Panc1 (cell line): ENCODE measurements at regions not wholly inside any gene's neighbourhood (a gene's known extent, or its start where the extent isn't known, plus 50 kb on each side); places are given as distances from the start of the nearest gene placed in this dataset.

Experiments used
- ATAC-seq: fragments of 200-7000 bp; cut with Tn5 transposase; 2 replicates; pipeline ENCODE4 v1.9.1; 2020; ENCODE audit warnings: mild to moderate bottlenecking, moderate library complexity
- BruUV-seq: library from RNA; stranded (reverse); fragments of 400-500 nt; replicated peaks from 2 replicates; lab custom pipeline; 2021; lab: Mats Ljungman, UMichigan
- CTCF ChIA-PET: fragments of 300-600 bp; sonication (Branson Sonifier 250); formaldehyde crosslinking; loops from one replicate; lab custom pipeline; 2022; ENCODE audit warnings: antibody characterized with exemption; lab: Charles Lee
- POLR2A ChIA-PET: fragments of 300-600 bp; sonication (Branson Sonifier 250); formaldehyde crosslinking; loops from one replicate; lab custom pipeline; 2022; ENCODE audit warnings: antibody characterized with exemption; lab: Charles Lee
- DNase-seq: peaks from one replicate; pipeline ENCODE4 v3.0.0-alpha.2; 2010; ENCODE audit warnings: low read depth, low spot score
- H3K27ac ChIP-seq: 2 replicates; pipeline ENCODE4 v1.5.1; 2011; ENCODE audit warnings: mild to moderate bottlenecking, low read length, inconsistent platforms
- H3K27me3 ChIP-seq: fragments of 200-500 bp; sonication (Bioruptor generic); 2 replicates; pipeline ENCODE4 v1.6.0; 2014; ENCODE audit warnings: low read length, inconsistent platforms; ENCODE audit not compliant: control insufficient read depth, insufficient read depth
- H3K36me3 ChIP-seq: fragments of 200-500 bp; sonication (Bioruptor generic); 2 replicates; pipeline ENCODE4 v1.5.1; 2014; ENCODE audit warnings: inconsistent platforms, mild to moderate bottlenecking, low read length, moderate library complexity; ENCODE audit not compliant: control insufficient read depth, insufficient read depth
- H3K4me1 ChIP-seq: 2 replicates; pipeline ENCODE4 v1.5.1; 2011; ENCODE audit warnings: inconsistent platforms, mild to moderate bottlenecking, low read length, moderate library complexity; ENCODE audit not compliant: control insufficient read depth, insufficient read depth
- H3K4me3 ChIP-seq, 2 experiments: 2 replicates each; pipeline ENCODE4 v1.5.1; 2011 to 2012; ENCODE audit warnings: low read depth in 2 of 2, low read length in 2 of 2, mild to moderate bottlenecking in 2 of 2, inconsistent platforms in 1 of 2, moderate library complexity in 1 of 2
- H3K9me3 ChIP-seq: fragments of 200-500 bp; sonication (Bioruptor generic); 2 replicates; pipeline ENCODE4 v1.5.1; 2014; ENCODE audit warnings: low read depth, mild to moderate bottlenecking, inconsistent platforms, low read length, moderate library complexity; ENCODE audit not compliant: control insufficient read depth, insufficient read depth
- POLR2AphosphoS5 ChIP-seq: IDR thresholded peaks from 2 replicates; pipeline ENCODE4 v1.6.1; 2012; ENCODE audit warnings: mild to moderate bottlenecking, low read depth, low read length, moderate library complexity
- SIN3A ChIP-seq: IDR thresholded peaks from 2 replicates; pipeline ENCODE4 v1.6.1; 2012; ENCODE audit warnings: low read depth, mild to moderate bottlenecking, low read length, moderate library complexity, borderline replicate concordance; ENCODE audit not compliant: insufficient read depth
- TCF7L2 ChIP-seq: IDR thresholded peaks from 2 replicates; pipeline ENCODE4 v1.6.1; 2011; ENCODE audit warnings: mild to moderate bottlenecking, low read depth, low read length, inconsistent platforms
- in situ Hi-C: cut with HindIII; loops from 2 replicates; pipeline ENCODE4 v1.10.0; 2016; ENCODE audit warnings: low sequenced_read_pairs, low pct_unique_long_range_greater_than_20kb
- intact Hi-C: fragments of 100-400 bp; cut with micrococcal nuclease; formaldehyde crosslinking; loops from one replicate; pipeline ENCODE4 v1.10.0; 2022; ENCODE audit not compliant: unreplicated experiment
- TF ChIP-seq, protein P1 (sequence below), 2 experiments: IDR thresholded peaks; 2 replicates each; pipeline ENCODE4 v1.6.1; 2011 to 2012; ENCODE audit warnings: low read depth in 2 of 2, control low read depth in 1 of 2, low read length in 1 of 2, mild to moderate bottlenecking in 1 of 2, moderate library complexity in 1 of 2; ENCODE audit not compliant: insufficient read depth in 1 of 2
- TF ChIP-seq, protein P2 (sequence below): fragments of 450-650 bp; IDR thresholded peaks from 2 replicates; pipeline ENCODE4 v1.5.1; 2017; ENCODE audit warnings: mild to moderate bottlenecking

DNA sequence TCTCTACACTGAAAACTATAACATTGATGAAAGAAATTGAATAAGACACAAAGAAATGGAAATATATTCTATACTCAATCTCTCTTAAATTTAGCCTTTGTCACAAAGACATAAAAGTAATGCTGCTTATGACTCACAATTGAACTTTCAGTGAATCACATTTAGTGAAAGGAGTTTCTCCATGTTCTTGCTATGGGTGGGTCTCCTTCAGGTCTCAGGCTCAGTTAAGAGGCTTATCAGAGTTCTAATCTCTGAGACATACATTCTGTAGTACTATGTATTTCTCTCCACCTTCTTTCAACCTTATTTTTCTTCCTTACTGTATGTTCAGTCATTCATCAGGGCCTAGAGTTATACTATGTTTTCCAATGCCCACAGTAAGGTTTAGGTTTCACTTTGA lies 220.9 kb downstream of the DTHD1 start:
- TF ChIP-seq, protein P1, sequence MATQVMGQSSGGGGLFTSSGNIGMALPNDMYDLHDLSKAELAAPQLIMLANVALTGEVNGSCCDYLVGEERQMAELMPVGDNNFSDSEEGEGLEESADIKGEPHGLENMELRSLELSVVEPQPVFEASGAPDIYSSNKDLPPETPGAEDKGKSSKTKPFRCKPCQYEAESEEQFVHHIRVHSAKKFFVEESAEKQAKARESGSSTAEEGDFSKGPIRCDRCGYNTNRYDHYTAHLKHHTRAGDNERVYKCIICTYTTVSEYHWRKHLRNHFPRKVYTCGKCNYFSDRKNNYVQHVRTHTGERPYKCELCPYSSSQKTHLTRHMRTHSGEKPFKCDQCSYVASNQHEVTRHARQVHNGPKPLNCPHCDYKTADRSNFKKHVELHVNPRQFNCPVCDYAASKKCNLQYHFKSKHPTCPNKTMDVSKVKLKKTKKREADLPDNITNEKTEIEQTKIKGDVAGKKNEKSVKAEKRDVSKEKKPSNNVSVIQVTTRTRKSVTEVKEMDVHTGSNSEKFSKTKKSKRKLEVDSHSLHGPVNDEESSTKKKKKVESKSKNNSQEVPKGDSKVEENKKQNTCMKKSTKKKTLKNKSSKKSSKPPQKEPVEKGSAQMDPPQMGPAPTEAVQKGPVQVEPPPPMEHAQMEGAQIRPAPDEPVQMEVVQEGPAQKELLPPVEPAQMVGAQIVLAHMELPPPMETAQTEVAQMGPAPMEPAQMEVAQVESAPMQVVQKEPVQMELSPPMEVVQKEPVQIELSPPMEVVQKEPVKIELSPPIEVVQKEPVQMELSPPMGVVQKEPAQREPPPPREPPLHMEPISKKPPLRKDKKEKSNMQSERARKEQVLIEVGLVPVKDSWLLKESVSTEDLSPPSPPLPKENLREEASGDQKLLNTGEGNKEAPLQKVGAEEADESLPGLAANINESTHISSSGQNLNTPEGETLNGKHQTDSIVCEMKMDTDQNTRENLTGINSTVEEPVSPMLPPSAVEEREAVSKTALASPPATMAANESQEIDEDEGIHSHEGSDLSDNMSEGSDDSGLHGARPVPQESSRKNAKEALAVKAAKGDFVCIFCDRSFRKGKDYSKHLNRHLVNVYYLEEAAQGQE (IDR thresholded peaks at IDR 0.05; ENCODE audit: insufficient read depth in 1 of 2, low read depth in 2 of 2, low read length in 1 of 2): no peak
- TF ChIP-seq TCF7L2: no peak
- TF ChIP-seq, protein P2, sequence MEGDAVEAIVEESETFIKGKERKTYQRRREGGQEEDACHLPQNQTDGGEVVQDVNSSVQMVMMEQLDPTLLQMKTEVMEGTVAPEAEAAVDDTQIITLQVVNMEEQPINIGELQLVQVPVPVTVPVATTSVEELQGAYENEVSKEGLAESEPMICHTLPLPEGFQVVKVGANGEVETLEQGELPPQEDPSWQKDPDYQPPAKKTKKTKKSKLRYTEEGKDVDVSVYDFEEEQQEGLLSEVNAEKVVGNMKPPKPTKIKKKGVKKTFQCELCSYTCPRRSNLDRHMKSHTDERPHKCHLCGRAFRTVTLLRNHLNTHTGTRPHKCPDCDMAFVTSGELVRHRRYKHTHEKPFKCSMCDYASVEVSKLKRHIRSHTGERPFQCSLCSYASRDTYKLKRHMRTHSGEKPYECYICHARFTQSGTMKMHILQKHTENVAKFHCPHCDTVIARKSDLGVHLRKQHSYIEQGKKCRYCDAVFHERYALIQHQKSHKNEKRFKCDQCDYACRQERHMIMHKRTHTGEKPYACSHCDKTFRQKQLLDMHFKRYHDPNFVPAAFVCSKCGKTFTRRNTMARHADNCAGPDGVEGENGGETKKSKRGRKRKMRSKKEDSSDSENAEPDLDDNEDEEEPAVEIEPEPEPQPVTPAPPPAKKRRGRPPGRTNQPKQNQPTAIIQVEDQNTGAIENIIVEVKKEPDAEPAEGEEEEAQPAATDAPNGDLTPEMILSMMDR: no peak
- no peak for TF ChIP-seq SIN3A
- TF ChIP-seq POLR2AphosphoS5: no peak
- Histone ChIP-seq H3K9me3 (no peaks in the 10 kb centered on the region), H3K36me3 (no peaks in the 10 kb centered on the region), H3K4me1 (no peaks in the 10 kb centered on the region), H3K4me3 (no peak overlapping the region), H3K27ac (no peak overlapping the region), H3K27me3 (no peaks in the 10 kb centered on the region)
- DNase-seq: no peak
- in situ Hi-C loops: no loop called here
- ATAC-seq: no peak
- intact Hi-C loops: no loop called here
- CTCF ChIA-PET: no interaction called here
- POLR2A ChIA-PET: no interaction called here
- no TSS peak for BruUV-seq

DNA sequence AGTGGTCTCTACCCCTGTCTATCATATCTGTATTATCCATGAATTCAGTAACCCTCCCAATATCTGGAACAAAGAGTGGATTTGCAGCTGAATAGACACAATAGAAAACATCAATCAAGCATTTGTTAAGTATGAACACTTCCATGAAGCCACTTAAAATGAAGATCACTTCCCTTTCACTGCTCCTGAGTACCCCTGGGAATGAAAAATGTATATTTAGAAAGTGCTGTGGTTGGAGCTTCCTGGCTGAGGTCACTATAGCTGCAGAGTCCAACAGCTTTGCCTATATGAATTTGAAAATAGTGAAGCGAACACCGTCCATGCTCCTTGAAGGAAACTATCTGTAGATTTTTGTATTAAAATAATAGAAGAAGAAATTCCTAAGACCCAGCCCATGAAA lies 227.0 kb downstream of the DTHD1 start:
- Histone ChIP-seq H3K27me3 (no peaks in the 10 kb centered on the region), H3K36me3 (no peaks in the 10 kb centered on the region), H3K4me3 (no peak overlapping the region), H3K27ac (no peak overlapping the region), H3K9me3 (no peaks in the 10 kb centered on the region), H3K4me1 (no peaks in the 10 kb centered on the region)
- no peak for ATAC-seq
- in situ Hi-C loops (no loop called here), intact Hi-C loops (no loop called here)
- ChIA-PET POLR2A (no interaction called here), CTCF (no interaction called here)
- no peak for TF ChIP-seq SIN3A
- no peak for TF ChIP-seq TCF7L2
- TF ChIP-seq, protein P1 (IDR thresholded peaks at IDR 0.05; ENCODE audit: insufficient read depth in 1 of 2, low read depth in 2 of 2, low read length in 1 of 2): no peak
- TF ChIP-seq, protein P2: no peak
- no peak for TF ChIP-seq POLR2AphosphoS5
- no TSS peak for BruUV-seq
- DNase-seq: no peak
